HG02852 (cell line): ENCODE measurements at regions not wholly inside any gene's neighbourhood (a gene's known extent, or its start where the extent isn't known, plus 50 kb on each side); places are given as distances from the start of the nearest gene placed in this dataset.

Experiments
- ATAC-seq: cut with Tn5 transposase; IDR thresholded peaks from one replicate; pipeline ENCODE4 v1.9.1; 2021; ENCODE audit warnings: mild to moderate bottlenecking, moderate library complexity; ENCODE audit not compliant: unreplicated experiment

GRCh38 chr1:47551971-47552528 lies 114.2 kb downstream of the FOXD2 start:
- ATAC-seq: no peak

- ATAC-seq: no peak
These were observed 116.2 kb downstream of the FOXD2 start for GRCh38 chr1:47554082-47554481.

GRCh38 chr1:47554901-47555300 lies 117.1 kb downstream of the FOXD2 start:
- no peak for ATAC-seq

GRCh38 chr1:47555306-47555705 lies 117.5 kb downstream of the FOXD2 start:
- no peak for ATAC-seq

DNA sequence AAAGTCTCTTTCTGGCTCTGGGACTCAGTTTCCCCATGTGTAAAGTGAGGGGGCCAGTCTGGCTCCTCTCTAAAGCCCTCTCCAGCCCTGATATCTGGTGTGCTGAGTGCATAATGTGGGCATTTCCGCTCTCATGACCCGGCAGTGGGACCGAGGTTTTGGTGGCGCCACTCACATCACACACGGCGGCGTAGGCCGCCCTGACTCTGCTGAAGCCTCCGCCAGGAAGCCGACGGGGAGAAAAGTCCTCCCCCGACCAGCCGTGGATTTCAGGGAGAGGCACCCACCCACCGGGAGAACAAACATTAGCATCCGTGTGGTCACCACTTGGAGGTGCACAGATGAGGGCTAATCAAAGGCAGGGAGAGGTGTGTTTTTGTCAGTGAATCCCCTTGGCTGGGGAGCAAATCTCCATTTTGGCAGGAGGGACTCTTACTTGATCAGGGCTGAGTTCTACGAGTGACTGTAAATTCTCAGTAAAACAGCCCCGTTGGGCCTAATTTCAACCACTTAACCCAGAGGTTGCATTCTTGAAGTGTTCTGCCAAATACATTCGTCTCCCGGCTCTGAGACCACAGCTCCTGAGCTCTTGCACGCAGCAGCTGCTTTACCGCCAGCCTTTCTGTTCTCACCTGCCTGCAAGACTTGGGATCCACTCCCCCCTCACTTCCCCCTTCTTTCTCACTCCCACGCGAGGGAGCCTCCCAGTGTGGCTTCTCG lies 118.2 kb downstream of the FOXD2 start:
- no peak for ATAC-seq

- ATAC-seq: no peak
These were observed 119.2 kb downstream of the FOXD2 start for GRCh38 chr1:47557066-47557465.

GRCh38 chr1:47558601-47559593 lies 121.1 kb downstream of the FOXD2 start:
- ATAC-seq: no peak

GRCh38 chr1:47559944-47560695 lies 122.3 kb downstream of the FOXD2 start:
- ATAC-seq: no peak

DNA sequence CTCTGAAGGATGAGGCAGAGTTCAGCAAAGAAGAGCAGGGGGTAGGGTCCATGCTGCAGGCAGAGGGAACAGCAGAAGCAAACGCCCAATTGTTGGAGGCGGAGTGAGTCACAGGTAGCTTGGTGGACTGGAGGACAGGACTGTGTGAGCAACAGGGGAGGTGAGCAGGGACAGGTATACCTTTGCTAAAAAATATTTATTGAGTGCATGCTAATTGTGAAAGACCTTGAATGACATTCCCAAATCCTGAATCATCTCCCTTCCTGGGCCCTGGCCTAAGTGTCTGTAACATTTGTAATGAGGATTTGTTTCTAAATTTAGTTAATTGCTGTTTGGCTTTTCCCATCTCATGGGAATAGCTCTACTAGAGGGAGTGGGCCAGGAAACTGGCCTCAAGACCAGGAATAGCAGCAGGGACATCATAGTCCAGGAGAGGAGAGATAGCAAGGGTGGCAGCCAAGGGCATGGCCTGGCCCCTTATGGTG lies 123.7 kb downstream of the FOXD2 start:
- ATAC-seq: no peak

- no peak for ATAC-seq
These were observed 124.3 kb downstream of the FOXD2 start for GRCh38 chr1:47562147-47562546.

DNA sequence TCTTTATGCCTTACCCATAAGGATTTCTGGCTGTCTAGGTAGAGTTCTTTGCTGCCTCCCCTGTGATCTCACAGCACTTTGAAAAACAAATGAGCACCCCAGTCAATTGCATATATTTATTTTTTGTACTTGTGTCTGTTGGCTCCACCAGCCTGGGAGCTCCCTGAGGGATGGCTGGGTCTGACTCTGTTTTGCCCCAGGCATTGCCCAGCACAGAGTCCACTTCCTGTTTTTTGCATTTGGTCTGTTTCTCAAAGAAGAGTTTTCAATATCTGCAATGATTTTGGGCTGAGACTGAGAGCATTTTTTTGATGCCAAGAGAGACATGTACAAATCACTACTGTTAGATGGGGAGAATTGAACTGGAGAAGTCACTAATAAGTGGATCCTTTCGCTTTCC lies 125.0 kb downstream of the FOXD2 start:
- ATAC-seq: no peak

DNA sequence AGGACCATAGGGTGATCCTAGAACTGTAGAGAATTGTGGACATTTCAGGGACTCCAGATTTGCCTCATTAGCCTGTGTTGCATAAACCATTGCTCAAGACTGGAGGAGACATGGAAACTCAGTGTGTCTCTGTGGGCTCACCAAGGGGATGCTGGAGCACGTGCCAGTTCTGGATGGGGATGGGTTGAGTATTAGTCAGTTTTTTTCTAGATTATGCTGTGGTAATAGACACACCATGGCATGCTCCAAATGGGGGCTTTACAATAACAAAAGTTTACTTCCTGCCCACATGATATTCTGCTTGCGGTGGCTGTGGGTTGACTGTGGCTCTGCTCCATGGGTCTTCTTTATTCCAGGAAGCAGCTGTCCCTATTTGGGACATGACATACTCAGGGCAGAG lies 125.4 kb downstream of the FOXD2 start:
- ATAC-seq: no peak

GRCh38 chr1:47564570-47564969 lies 126.7 kb downstream of the FOXD2 start:
- ATAC-seq: no peak

DNA sequence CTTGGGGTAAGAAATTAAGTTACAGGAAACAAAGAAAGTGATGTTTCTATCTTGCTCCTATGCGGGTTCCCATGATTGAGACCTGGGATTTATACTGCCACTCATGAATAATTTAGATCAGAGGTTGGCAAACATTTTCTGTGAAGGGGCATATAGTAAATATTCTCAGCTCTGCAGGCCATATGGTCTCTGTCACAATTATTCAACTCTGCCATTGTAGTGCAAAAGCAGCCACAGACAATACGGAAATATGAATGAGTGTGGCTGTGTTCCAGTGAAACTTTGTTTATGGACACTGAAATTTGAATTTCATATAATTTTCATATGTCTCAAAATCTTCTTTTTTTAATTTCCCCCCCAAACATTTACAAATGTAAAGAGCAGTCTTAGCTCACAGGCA lies 127.2 kb downstream of the FOXD2 start:
- ATAC-seq: no peak

DNA sequence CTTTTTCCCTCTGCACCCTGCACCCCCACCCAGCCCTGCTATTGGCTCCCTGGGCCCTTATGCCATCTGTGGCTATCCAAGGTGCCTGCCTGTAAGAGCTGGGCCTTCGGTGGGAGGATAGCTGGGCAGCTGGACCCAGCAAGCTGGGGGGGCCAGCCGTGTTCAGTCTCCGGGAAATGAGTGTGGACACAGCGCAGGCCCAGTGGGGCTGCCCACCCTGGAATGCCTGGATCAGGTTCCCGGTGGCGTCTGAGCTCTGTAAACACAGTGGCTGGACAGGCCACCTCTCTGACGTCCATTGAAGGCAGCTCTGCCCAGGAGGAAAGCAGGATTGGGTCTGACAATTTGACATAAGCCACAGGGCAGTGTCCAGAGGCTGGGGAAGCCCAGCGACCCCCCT lies 127.8 kb downstream of the FOXD2 start:
- no peak for ATAC-seq

DNA sequence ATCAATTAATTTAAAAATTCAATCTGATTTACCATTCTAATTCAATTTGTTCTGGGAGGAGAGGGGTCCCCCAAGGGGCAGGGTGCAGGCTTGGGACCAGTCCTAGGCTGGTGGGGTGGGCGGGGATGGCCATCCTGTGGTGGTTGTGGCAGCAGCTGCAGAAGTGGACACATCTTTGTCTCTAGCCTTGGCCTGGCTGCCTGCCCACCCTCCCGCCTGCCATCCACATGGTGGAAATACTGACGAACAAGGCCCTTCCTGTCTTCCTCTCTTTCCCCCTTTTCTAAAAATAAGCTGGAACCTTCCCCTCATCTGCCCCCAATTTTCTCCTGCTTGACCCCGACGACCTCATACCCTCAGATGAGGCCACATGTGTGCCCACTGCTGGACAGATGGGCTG lies 130.9 kb downstream of the FOXD2 start:
- no peak for ATAC-seq

DNA sequence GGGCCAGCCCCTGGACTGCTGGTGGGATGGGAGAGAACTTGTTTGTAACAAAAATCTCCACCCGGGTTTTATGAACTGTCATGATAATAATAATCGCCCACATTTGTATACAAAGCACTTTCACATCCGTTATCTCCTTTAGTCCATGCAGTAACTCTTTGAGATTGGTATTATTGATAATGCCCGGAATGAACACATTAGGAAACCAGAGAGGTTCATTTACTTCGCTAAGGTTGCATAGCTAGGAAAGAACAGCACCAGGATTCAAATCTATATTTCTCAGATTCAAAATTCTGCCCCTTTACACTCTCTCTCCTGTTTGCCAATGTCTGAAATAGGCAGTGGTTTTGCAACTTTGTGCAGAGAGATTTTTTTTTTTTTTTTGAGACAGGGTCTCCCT lies 131.4 kb downstream of the FOXD2 start:
- ATAC-seq: no peak

GRCh38 chr1:47569681-47570470 lies 132.0 kb downstream of the FOXD2 start:
- ATAC-seq: no peak

DNA sequence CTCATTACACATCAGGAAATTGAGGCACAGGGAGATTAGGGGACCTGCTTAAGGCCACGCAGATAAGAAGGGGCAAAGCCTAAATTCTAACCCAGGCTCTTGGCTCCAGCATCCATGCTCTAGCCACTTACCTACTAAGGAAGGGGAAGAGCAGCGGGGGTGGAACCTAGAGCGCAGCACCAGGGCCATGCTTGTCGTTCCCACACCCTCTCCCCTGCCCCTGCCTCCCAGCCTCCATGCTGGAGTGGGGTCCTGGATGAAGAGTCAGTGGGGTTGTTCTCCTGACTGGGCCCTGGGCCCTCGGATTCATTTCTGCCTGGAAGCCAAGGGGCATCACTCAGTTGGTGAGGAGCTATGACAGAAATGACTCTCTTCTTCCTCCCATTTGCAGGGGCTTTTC lies 133.3 kb downstream of the FOXD2 start:
- no peak for ATAC-seq

- no peak for ATAC-seq
These were observed 134.1 kb downstream of the FOXD2 start for GRCh38 chr1:47571952-47572351.
